HG03064 (cell line): ENCODE measurements at regions not wholly inside any gene's neighbourhood (a gene's known extent, or its start where the extent isn't known, plus 50 kb on each side); places are given as distances from the start of the nearest gene placed in this dataset.
"Not testable (repeated sequence)": the region's sequence is repeated elsewhere in the genome, so short reads cannot be mapped to it uniquely, and the experiment has no call there.

Experiments
- ATAC-seq: cut with Tn5 transposase; IDR thresholded peaks from one replicate; pipeline ENCODE4 v1.9.1; 2021; ENCODE audit warnings: low read depth; ENCODE audit not compliant: unreplicated experiment

DNA sequence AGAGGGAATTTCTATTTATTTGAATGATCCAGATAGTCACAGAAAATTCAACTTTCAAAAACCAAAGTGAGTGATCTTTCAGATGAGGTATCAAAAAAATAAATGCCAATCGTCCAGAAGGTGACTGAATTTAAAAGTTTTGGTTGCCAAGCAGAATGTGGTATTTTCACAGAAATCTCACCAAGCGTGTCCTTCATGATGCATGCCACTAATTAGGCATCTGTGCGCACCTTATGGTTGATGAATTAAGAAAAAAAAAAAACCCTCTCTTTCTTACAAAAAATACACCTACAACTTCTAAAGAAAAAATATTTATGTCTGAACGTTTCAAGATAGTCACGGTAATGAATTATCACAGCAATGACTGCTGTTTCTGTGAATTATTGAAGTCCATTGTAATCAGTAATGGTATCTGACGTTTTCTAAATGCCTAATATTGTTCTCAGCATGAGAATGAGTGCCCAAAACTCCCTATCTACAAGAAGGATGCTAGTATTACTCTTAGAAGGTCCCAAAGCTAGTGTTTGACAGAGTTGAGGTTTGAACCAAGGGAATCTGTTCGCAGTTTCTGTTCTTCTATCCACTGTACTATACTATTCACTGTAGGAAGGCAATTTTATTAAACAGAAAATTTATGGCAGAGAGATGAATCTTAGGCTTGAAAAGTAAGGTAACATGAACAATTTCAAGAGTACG is 219.6 kb upstream of the NETO1 start:
- ATAC-seq: no peak

- ATAC-seq: no peak
Observed at GRCh38 chr18:73079920-73080319, 212.1 kb upstream of the NETO1 start.

- no peak for ATAC-seq
Observed at GRCh38 chr18:73060666-73061288, 193.0 kb upstream of the NETO1 start.

DNA sequence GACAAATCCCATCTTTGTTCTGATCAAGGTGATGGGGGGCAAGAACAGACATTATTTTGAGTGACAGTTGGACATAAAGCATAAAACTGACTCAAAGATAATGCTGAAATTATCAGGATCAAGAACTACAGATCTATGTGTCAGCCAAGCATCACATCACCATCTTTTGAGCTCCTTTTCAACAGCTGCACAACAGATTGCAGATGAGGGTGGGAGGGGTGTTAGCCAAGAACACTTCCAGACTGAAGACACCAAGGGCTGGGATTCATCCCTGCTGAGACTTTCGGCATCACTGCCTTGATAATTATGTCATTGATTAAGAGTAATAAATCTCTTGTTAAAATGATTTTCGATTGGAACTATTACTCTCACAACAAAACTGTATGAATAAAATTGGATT is 191.5 kb upstream of the NETO1 start:
- ATAC-seq: no peak

GRCh38 chr18:73047688-73048087 is 179.9 kb upstream of the NETO1 start:
- ATAC-seq: no peak

DNA sequence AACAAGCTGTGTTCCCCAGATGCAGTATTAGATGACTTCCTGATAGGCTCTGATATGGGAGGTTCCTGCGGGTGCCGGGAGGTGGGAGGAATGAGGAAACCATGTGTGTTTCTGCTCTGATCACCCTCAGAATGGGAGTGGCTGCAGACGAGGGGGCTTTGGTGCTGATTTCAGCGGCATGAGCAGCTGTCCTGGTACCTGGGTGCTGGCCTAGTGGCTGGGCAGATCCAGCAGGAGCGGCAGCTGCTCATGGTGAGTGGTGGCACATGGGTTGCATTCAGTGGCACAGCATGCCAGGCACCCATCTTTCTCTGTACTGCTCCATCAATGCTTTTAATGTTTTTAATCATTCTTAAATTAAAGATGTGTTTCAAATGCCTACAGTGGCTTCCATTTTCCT is 177.2 kb upstream of the NETO1 start:
- no peak for ATAC-seq

- no peak for ATAC-seq
Observed at GRCh38 chr18:73043611-73044010, 175.8 kb upstream of the NETO1 start.

- no peak for ATAC-seq
Observed at GRCh38 chr18:73043211-73043610, 175.4 kb upstream of the NETO1 start.

DNA sequence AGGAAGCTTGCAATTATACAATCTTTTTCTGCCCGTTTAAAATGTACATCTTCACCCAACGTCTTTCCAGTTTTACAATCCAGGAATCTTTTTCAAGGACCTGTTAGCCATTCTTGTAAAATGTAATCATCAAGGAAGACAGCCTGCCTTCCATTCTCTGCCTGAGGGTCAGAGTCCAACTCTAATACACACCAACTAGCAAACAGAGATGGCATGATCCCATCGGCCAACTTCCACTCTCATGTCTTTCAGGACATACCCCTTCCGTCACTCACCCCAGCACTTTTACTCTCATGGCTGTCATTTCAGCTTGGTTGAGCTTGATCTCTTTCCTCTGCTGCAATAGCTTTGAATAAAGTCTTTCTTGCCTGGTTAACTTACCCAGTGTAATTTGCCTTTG is 172.5 kb upstream of the NETO1 start:
- no peak for ATAC-seq

DNA sequence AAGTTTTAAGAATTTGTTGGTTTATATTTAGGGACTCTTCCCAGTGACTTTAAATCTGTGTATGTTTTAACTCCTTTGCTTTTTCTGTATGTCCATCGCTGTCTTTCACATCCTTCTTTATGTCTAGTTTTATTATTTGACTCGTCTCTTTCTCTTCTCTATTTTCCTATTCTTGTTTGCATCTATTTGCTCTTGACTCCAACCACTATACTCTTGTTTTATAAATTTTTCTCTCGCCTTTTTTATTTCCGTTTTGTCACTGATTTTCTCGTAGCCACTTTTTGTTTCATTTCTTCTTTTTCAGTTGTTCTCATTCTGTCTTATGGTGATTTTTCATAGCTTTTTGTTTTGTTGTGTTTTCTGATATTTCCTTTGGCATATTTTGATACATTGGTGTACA is 170.5 kb upstream of the NETO1 start:
- ATAC-seq: no peak

GRCh38 chr18:73023975-73024374 is 156.2 kb upstream of the NETO1 start:
- ATAC-seq: no peak

DNA sequence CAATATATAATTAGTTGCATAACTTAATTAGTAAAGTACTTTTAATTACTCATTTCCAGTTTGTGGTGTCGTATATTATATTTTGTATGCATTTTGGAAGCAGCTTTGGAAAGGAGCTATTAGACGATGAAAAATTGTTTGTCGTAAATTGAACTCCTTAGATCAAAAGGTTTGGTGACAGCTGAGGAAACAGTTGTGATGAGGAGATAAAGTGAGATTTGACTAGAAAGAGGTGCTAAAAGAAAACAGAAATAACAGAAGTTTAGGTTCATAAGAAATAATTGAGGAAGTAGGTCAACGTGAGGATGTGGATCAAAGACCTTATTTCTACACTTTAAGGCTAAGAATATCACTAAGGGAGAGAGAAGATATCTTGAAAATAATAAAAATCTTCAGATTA is 141.9 kb upstream of the NETO1 start:
- no peak for ATAC-seq

DNA sequence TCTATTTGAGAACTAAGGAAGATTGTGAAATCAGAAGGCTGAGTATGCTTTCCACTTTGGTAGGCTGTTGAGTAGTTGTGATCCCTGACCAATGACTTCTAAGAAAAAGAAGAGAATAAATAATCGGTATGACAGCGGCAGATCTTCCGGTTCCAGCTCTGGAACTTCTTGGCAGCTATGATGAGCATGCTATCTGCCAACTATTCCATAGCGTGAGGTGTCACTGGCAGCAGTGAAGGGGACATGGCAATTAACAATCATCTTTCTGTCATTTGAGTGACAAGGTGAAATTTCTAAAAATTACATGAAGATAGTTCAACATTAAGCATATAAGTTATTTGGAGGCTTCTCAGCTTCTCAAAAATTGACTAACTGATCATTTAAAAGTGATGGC is 140.1 kb upstream of the NETO1 start:
- ATAC-seq: no peak

DNA sequence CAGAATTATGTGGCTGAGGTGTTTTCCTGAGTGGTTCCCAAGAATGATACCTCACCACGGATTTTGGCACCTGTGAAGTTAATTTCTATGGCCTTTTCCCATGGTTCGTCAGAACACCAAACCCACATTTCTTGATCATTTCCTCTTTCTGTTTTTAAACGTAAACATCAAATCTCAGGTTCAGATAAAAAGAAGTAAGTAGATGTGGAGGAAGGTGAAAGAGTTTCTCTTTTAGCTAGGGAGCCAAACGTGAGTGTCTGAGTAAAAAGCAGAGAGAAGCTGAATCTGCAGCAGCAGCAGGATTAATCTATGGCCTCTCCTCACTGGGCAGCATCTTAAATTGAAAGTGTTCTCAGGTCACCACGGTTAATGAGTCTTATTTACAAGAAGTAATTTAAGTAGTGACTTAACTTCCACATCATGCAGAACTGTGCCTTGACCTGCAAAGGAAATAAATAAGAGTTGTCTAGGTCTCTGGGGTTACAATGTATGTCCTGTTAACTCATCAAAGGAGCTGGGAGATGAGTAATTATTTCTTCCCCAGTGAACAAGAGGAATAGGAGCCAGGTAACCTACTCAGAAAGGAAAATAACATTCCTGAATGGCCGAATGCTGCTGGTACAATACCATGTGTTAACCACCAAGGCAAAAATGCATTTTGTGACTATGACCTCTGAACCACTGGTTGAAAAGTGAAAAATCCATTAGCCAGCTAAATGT is 139.6 kb upstream of the NETO1 start:
- ATAC-seq: peak; percentile 49

- no peak for ATAC-seq
Observed at GRCh38 chr18:73006331-73006730, 138.5 kb upstream of the NETO1 start.

GRCh38 chr18:73004260-73004659 is 136.5 kb upstream of the NETO1 start:
- ATAC-seq: no peak

GRCh38 chr18:72999971-73000607 is 132.3 kb upstream of the NETO1 start:
- no peak for ATAC-seq

- no peak for ATAC-seq
Observed at GRCh38 chr18:72995558-72995957, 127.8 kb upstream of the NETO1 start.

DNA sequence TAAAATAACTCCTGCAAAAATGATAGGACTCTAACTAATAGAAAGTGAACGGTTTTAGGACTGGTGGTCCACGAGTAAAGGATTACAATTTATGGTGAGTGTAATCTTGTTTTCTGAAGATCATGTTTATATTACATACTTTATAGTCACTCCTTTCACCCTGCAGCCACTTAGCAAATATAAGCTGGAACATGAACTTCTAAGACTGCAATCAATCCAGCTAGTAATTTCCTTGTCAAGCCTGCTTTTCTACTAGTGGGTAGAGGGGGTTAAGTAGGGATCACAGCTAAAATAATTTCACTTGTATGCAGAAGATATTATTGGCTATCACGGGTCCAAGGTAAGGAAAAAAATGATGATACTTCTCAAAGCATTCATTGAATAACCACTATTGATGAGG is 125.5 kb upstream of the NETO1 start:
- no peak for ATAC-seq

- ATAC-seq: no peak
Observed at GRCh38 chr18:72991379-72991778, 123.6 kb upstream of the NETO1 start.

- not testable (repeated sequence) for ATAC-seq
Observed at GRCh38 chr18:72987570-72987969, 119.8 kb upstream of the NETO1 start.
